Vagina (tissue), 2 donors: ENCODE measurements at regions not wholly inside any gene's neighbourhood (a gene's known extent, or its start where the extent isn't known, plus 50 kb on each side); places are given as distances from the start of the nearest gene placed in this dataset.

Experiments
- POLR2A ChIP-seq, 2 donors: fragments of 450-650 bp; IDR thresholded peaks; one replicate each; pipeline ENCODE4 v1.6.1; 2017; ENCODE audit warnings: antibody characterized with exemption in 2 of 2, mild to moderate bottlenecking in 2 of 2, moderate library complexity in 2 of 2
- TF ChIP-seq, protein P1 (sequence below), 3 experiments: fragments of 450-650 bp in 2 of 3; fragments of 200-600 bp in 1 of 3; sonication (generic) in 1 of 3; IDR thresholded peaks; one replicate each; pipeline ENCODE4 v1.5.1; 2017 to 2019; ENCODE audit warnings: antibody characterized with exemption in 3 of 3, mild to moderate bottlenecking in 2 of 3, moderate library complexity in 2 of 3

- no peak for TF ChIP-seq POLR2A (IDR thresholded peaks at IDR 0.05)
- TF ChIP-seq, protein P1, sequence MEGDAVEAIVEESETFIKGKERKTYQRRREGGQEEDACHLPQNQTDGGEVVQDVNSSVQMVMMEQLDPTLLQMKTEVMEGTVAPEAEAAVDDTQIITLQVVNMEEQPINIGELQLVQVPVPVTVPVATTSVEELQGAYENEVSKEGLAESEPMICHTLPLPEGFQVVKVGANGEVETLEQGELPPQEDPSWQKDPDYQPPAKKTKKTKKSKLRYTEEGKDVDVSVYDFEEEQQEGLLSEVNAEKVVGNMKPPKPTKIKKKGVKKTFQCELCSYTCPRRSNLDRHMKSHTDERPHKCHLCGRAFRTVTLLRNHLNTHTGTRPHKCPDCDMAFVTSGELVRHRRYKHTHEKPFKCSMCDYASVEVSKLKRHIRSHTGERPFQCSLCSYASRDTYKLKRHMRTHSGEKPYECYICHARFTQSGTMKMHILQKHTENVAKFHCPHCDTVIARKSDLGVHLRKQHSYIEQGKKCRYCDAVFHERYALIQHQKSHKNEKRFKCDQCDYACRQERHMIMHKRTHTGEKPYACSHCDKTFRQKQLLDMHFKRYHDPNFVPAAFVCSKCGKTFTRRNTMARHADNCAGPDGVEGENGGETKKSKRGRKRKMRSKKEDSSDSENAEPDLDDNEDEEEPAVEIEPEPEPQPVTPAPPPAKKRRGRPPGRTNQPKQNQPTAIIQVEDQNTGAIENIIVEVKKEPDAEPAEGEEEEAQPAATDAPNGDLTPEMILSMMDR (IDR thresholded peaks at IDR 0.05), result no peak
Observed at GRCh38 chr10:5310914-5311313, 53.9 kb upstream of the UCN3 start.
